H1 (cell line): ENCODE measurements at regions not wholly inside any gene's neighbourhood (a gene's known extent, or its start where the extent isn't known, plus 50 kb on each side); places are given as distances from the start of the nearest gene placed in this dataset.

Experiments
- CTCF ChIA-PET: fragments of 300-600 bp; sonication (Branson Sonifier 250); formaldehyde crosslinking; loops from one replicate; lab custom pipeline; 2021; ENCODE audit not compliant: partially characterized antibody; lab: Charles Lee
- POLR2A ChIA-PET: fragments of 300-600 bp; sonication (Branson Sonifier 250); formaldehyde crosslinking; loops from one replicate; lab custom pipeline; 2021; ENCODE audit warnings: inconsistent platforms; ENCODE audit not compliant: partially characterized antibody; lab: Charles Lee
- DNase-seq, 2 experiments: peaks; one replicate each; pipeline versions ENCODE4 v3.0.0 to v3.0.0-alpha.2; 2010 to 2022; ENCODE audit warnings: low spot score in 2 of 2, low read depth in 1 of 2, mixed read lengths in 1 of 2
- FAIRE-seq: peaks from 2 replicates; lab custom pipeline; 2011; peaks lifted over from hg19 to GRCh38; lab: Jason Lieb, UNC
- H2AFZ ChIP-seq: 2 replicates; pipeline ENCODE4 v1.8.1; 2012; ENCODE audit warnings: low read length, inconsistent platforms
- H2AK5ac ChIP-seq: 2 replicates; pipeline ENCODE4 v1.6.1; 2013; ENCODE audit warnings: low read depth, low read length
- H2BK120ac ChIP-seq: replicated peaks from 2 replicates; pipeline ENCODE3; 2013; ENCODE audit warnings: low read depth, low read length, inconsistent platforms
- H2BK12ac ChIP-seq: 2 replicates; pipeline ENCODE4 v1.6.1; 2013; ENCODE audit warnings: low read depth, low read length
- H2BK15ac ChIP-seq: 2 replicates; pipeline ENCODE4 v1.6.1; 2013; ENCODE audit warnings: low read length
- H2BK20ac ChIP-seq: 2 replicates; pipeline ENCODE4 v1.6.1; 2013; ENCODE audit warnings: low read length
- H2BK5ac ChIP-seq: 2 replicates; pipeline ENCODE4 v1.6.1; 2013; ENCODE audit warnings: low read depth, low read length
- H3K14ac ChIP-seq: 2 replicates; pipeline ENCODE4 v1.6.1; 2013; ENCODE audit warnings: inconsistent platforms; ENCODE audit not compliant: insufficient read length
- H3K18ac ChIP-seq: 2 replicates; pipeline ENCODE4 v1.6.1; 2013; ENCODE audit warnings: low read length; ENCODE audit errors: extremely low read depth
- H3K23ac ChIP-seq: 2 replicates; pipeline ENCODE4 v1.6.1; 2013; ENCODE audit warnings: inconsistent platforms; ENCODE audit not compliant: insufficient read length
- H3K23me2 ChIP-seq: 2 replicates; pipeline ENCODE4 v1.6.1; 2013; ENCODE audit warnings: low read depth, low read length
- H3K27ac ChIP-seq: 2 replicates; pipeline ENCODE4 v1.6.1; 2011; ENCODE audit warnings: low read depth, low read length, inconsistent platforms
- H3K27me3 ChIP-seq, 4 experiments: replicated peaks in 1 of 4; 1 replicate in 1 of 4; 2 replicates in 3 of 4; pipeline versions ENCODE4 v1.6.1 to v1.8.1; 2011 to 2013; ENCODE audit warnings: low read length in 3 of 4, mild to moderate bottlenecking in 3 of 4, inconsistent platforms in 2 of 4, mixed read lengths in 2 of 4, moderate library complexity in 1 of 4; ENCODE audit not compliant: control insufficient read depth in 3 of 4, insufficient read depth in 3 of 4; ENCODE audit errors: extremely low read depth in 1 of 4
- H3K36me3 ChIP-seq, 4 experiments: 2 replicates each; pipeline versions ENCODE4 v1.6.1 to v1.8.1; 2011 to 2013; ENCODE audit warnings: mild to moderate bottlenecking in 4 of 4, low read length in 3 of 4, moderate library complexity in 2 of 4, control low read depth in 1 of 4, inconsistent platforms in 1 of 4; ENCODE audit not compliant: insufficient read depth in 4 of 4, control insufficient read depth in 2 of 4
- H3K4ac ChIP-seq: replicated peaks from 2 replicates; pipeline ENCODE3; 2013; ENCODE audit warnings: low read length, low read depth, mixed read lengths, inconsistent platforms; ENCODE audit not compliant: insufficient read length
- H3K4me1 ChIP-seq, 4 experiments: replicated peaks in 1 of 4; 1 replicate in 1 of 4; 2 replicates in 3 of 4; pipeline versions ENCODE4 v1.6.1 to v1.8.1; 2011 to 2013; ENCODE audit warnings: low read length in 3 of 4, inconsistent platforms in 2 of 4, mixed read lengths in 1 of 4; ENCODE audit not compliant: insufficient read depth in 4 of 4, control insufficient read depth in 3 of 4
- H3K4me2 ChIP-seq, 2 experiments: 2 replicates each; pipeline versions ENCODE4 v1.6.1 to v1.8.1; 2011 to 2013; ENCODE audit warnings: low read depth in 2 of 2, low read length in 2 of 2, control low read depth in 1 of 2, inconsistent platforms in 1 of 2, mild to moderate bottlenecking in 1 of 2; ENCODE audit not compliant: insufficient read depth in 1 of 2
- H3K4me3 ChIP-seq, 4 experiments: fragments of 200-600, 300-600 bp in 1 of 4; sonication (generic), shearing (Covaris generic), sonication (Bioruptor Twin) in 1 of 4; 2 replicates each; pipeline versions ENCODE4 v1.5.1 to v1.8.1; 2011 to 2016; ENCODE audit warnings: low read length in 4 of 4, low read depth in 3 of 4, control low read depth in 2 of 4, inconsistent platforms in 2 of 4, mild to moderate bottlenecking in 2 of 4, mixed read lengths in 1 of 4, moderate library complexity in 1 of 4; ENCODE audit not compliant: insufficient read depth in 2 of 4; ENCODE audit errors: extremely low read depth in 1 of 4
- H3K56ac ChIP-seq: replicated peaks from 2 replicates; pipeline ENCODE3; 2013; ENCODE audit warnings: low read depth, mild to moderate bottlenecking, mixed read lengths, low read length, inconsistent platforms; ENCODE audit not compliant: insufficient read length
- H3K79me1 ChIP-seq: 2 replicates; pipeline ENCODE4 v1.6.1; 2013; ENCODE audit warnings: low read depth, low read length, control low read depth
- H3K79me2 ChIP-seq, 2 experiments: 2 replicates each; pipeline versions ENCODE4 v1.6.1 to v1.8.1; 2012 to 2013; ENCODE audit warnings: low read length in 2 of 2, mild to moderate bottlenecking in 2 of 2, inconsistent platforms in 1 of 2; ENCODE audit not compliant: insufficient read depth in 2 of 2, control insufficient read depth in 1 of 2
- H3K9ac ChIP-seq, 4 experiments: replicated peaks in 1 of 4; 1 replicate in 1 of 4; 2 replicates in 3 of 4; pipeline versions ENCODE4 v1.6.1 to v1.8.1; 2011 to 2013; ENCODE audit warnings: low read depth in 3 of 4, low read length in 3 of 4, control low read depth in 2 of 4, mild to moderate bottlenecking in 2 of 4, moderate library complexity in 2 of 4, inconsistent platforms in 1 of 4; ENCODE audit errors: extremely low read depth in 1 of 4
- H3K9me3 ChIP-seq, 2 experiments: 2 replicates each; pipeline versions ENCODE4 v1.6.1 to v1.8.1; 2012 to 2013; ENCODE audit warnings: mild to moderate bottlenecking in 2 of 2, moderate library complexity in 2 of 2, control low read depth in 1 of 2, inconsistent platforms in 1 of 2, low read depth in 1 of 2, low read length in 1 of 2, mixed read lengths in 1 of 2; ENCODE audit not compliant: insufficient read depth in 2 of 2
- H4K20me1 ChIP-seq, 2 experiments: replicated peaks in 1 of 2; 2 replicates each; pipeline versions ENCODE3 to v1.8.1; 2011 to 2013; ENCODE audit warnings: inconsistent platforms in 2 of 2, low read length in 2 of 2, mild to moderate bottlenecking in 1 of 2; ENCODE audit not compliant: insufficient read depth in 2 of 2, control insufficient read depth in 1 of 2
- H4K5ac ChIP-seq: 2 replicates; pipeline ENCODE4 v1.6.1; 2013; ENCODE audit warnings: low read length, low read depth, mixed read lengths, inconsistent platforms; ENCODE audit not compliant: insufficient read length
- H4K8ac ChIP-seq: 2 replicates; pipeline ENCODE4 v1.8.0; 2013; ENCODE audit warnings: mild to moderate bottlenecking, moderate library complexity, low read length, inconsistent platforms; ENCODE audit not compliant: insufficient read depth; ENCODE audit errors: extremely low read depth
- H4K91ac ChIP-seq: replicated peaks from 2 replicates; pipeline ENCODE3; 2013; ENCODE audit warnings: low read length, mixed read lengths, inconsistent platforms; ENCODE audit not compliant: insufficient read length
- ATF2 ChIP-seq: IDR thresholded peaks from 2 replicates; pipeline ENCODE4 v1.6.1; 2012; ENCODE audit warnings: low read length, inconsistent platforms
- ATF3 ChIP-seq: IDR thresholded peaks from 2 replicates; pipeline ENCODE4 v1.6.1; 2011; ENCODE audit warnings: low read depth, mild to moderate bottlenecking, low read length; ENCODE audit not compliant: insufficient read depth
- BCL11A ChIP-seq, 2 experiments: IDR thresholded peaks; one replicate each; pipeline ENCODE4 v1.6.1; 2011; ENCODE audit warnings: low read depth in 2 of 2, low read length in 2 of 2, mild to moderate bottlenecking in 2 of 2
- CHD2 ChIP-seq: IDR thresholded peaks from 2 replicates; pipeline ENCODE4 v1.6.1; 2012; ENCODE audit warnings: low read length, improper control_type of control experiment
- CTBP2 ChIP-seq: IDR thresholded peaks from 2 replicates; pipeline ENCODE4 v1.7.0; 2011; ENCODE audit warnings: borderline replicate concordance, mild to moderate bottlenecking, moderate library complexity, mixed read lengths, low read length; ENCODE audit not compliant: insufficient read depth, insufficient read length
- E2F6 ChIP-seq: IDR thresholded peaks from 2 replicates; pipeline ENCODE4 v1.6.1; 2012; ENCODE audit warnings: inconsistent platforms
- WGBS, 2 experiments: shearing (Covaris generic) in 1 of 2; methylation state at CpG; one replicate each; pipeline versions ENCODE4 v1.1.6 to v1.1.7; 2013 to 2015; ENCODE audit warnings: low lambda C conversion rate in 2 of 2, mixed read lengths in 2 of 2, inconsistent platforms in 1 of 2, low coverage in 1 of 2, missing lambda C conversion rate in 1 of 2; ENCODE audit not compliant: insufficient replicate concordance in 2 of 2, insufficient coverage in 1 of 2, insufficient read length in 1 of 2; ENCODE audit errors: extremely low coverage in 1 of 2, missing lambda C conversion rate in 1 of 2; 5-methylcytosine and 5-hydroxymethylcytosine counted together

GRCh38 chr4:17152941-17153540 lies 254.6 kb upstream of the LDB2 start:
- Histone ChIP-seq H2BK20ac (no peak overlapping the region), H2BK12ac (no peak overlapping the region), H3K27ac (no peak overlapping the region), H3K4ac (no peak overlapping the region), H3K79me2 (no peaks in the 10 kb centered on the region), H3K79me1 (no peaks in the 10 kb centered on the region), H3K4me1 (peaks cover 0 to 5% (median 0%) of the 10 kb centered on the region in 4 experiments; a peak in 2 of 7 replicates), H2BK120ac (no peak overlapping the region), H3K18ac (no peak overlapping the region), H4K20me1 (no peaks in the 10 kb centered on the region), H3K56ac (no peak overlapping the region), H3K27me3 (no peaks in the 10 kb centered on the region), H4K5ac (no peak overlapping the region), H2BK5ac (no peak overlapping the region)
- DNase-seq (no peak), FAIRE-seq (no peak)
- WGBS, 2 experiments = 74% methylated on average over 6 of the region's 6 CpGs; no CpG with 5 or more reads in 1 of the 2 experiments
- TF ChIP-seq BCL11A (IDR thresholded peaks at IDR 0.05; ENCODE audit: low read depth in 2 of 2, low read length in 2 of 2) (no peak), E2F6 (no peak), CHD2 (no peak), ATF2 (no peak), CTBP2 (no peak), ATF3 (no peak)
- TF ChIP-seq, all 59 proteins: peak for 0
- Histone ChIP-seq H3K23me2 (no peaks in the 10 kb centered on the region), H2AFZ (peak overlapping the region; percentile 37; the same call in 1 of the 2 replicates), H3K9ac (no peak overlapping the region), H2AK5ac (no peak overlapping the region), H3K4me3 (no peak overlapping the region), H3K36me3 (no peaks in the 10 kb centered on the region), H2BK15ac (no peak overlapping the region), H3K23ac (no peak overlapping the region), H4K91ac (no peak overlapping the region), H3K4me2 (no peak overlapping the region), H3K14ac (no peak overlapping the region), H3K9me3 (no peaks in the 10 kb centered on the region), H4K8ac (no peak overlapping the region)
- ChIA-PET CTCF (no interaction called here), POLR2A (no interaction called here)
